AG09319 (cell line): ENCODE measurements at regions not wholly inside any gene's neighbourhood (a gene's known extent, or its start where the extent isn't known, plus 50 kb on each side); places are given as distances from the start of the nearest gene placed in this dataset.
A peak's percentile ranks its signal among the peaks of the same experiment; 100 is the strongest.

Experiments used
- DNase-seq: peaks from one replicate; pipeline ENCODE4 v3.0.0-alpha.2; 2010; ENCODE audit warnings: low read depth; ENCODE audit errors: extremely low read depth
- CTCF ChIP-seq: IDR thresholded peaks from 2 replicates; pipeline ENCODE4 v1.5.1; 2011; ENCODE audit warnings: low read depth, mild to moderate bottlenecking, inconsistent platforms, low read length, moderate library complexity

- peak; percentile 52 for DNase-seq
- no peak for TF ChIP-seq CTCF
Measured at GRCh38 chr17:71709946-71710345, 410.9 kb upstream of the SOX9 start.

GRCh38 chr17:71710816-71711215, 410.0 kb upstream of the SOX9 start:
- no peak for TF ChIP-seq CTCF
- DNase-seq: no peak

- DNase-seq: no peak
- no peak for TF ChIP-seq CTCF
Measured at GRCh38 chr17:71713846-71714245, 407.0 kb upstream of the SOX9 start.

- DNase-seq: no peak
- TF ChIP-seq CTCF: no peak
Measured at GRCh38 chr17:71724339-71724738, 396.5 kb upstream of the SOX9 start.

GRCh38 chr17:71725811-71726210, 395.0 kb upstream of the SOX9 start:
- TF ChIP-seq CTCF: no peak
- no peak for DNase-seq

- TF ChIP-seq CTCF: no peak
- DNase-seq: no peak
Measured at GRCh38 chr17:71726341-71726740, 394.5 kb upstream of the SOX9 start.

GRCh38 chr17:71727292-71727691, 393.5 kb upstream of the SOX9 start:
- no peak for TF ChIP-seq CTCF

More at GRCh38 chr17:71727292-71727691, 393.5 kb upstream of the SOX9 start:
- DNase-seq: no peak
